HepG2 (cell line): ENCODE measurements at regions not wholly inside any gene's neighbourhood (a gene's known extent, or its start where the extent isn't known, plus 50 kb on each side); places are given as distances from the start of the nearest gene placed in this dataset.

Experiments
- ATAC-seq: fragments of 200-7000 bp; cut with Tn5 transposase; 3 replicates; pipeline ENCODE4 v1.9.1; 2020; ENCODE audit warnings: mild to moderate bottlenecking, moderate library complexity
- BruUV-seq: library from RNA; stranded (reverse); fragments of 400-500 nt; replicated peaks from 2 replicates; lab custom pipeline; 2021; lab: Mats Ljungman, UMichigan
- CTCF ChIA-PET: fragments of 300-600 bp; formaldehyde crosslinking; extraction: SDS; loops from one replicate; lab custom pipeline; 2021; ENCODE audit warnings: low total read pairs, inconsistent platforms, low intra/inter-chr PET ratio; lab: Yijun Ruan, JAX
- POLR2A ChIA-PET: fragments of 350-600 bp; sonication (Branson Sonifier 250); formaldehyde crosslinking; loops from one replicate; lab custom pipeline; 2020; ENCODE audit warnings: antibody characterized with exemption, inconsistent platforms; lab: Yijun Ruan, JAX
- DNase-seq: peaks from one replicate; pipeline ENCODE4 v3.0.0-alpha.2; 2015; ENCODE audit warnings: low spot score
- FAIRE-seq: peaks from 3 replicates; lab custom pipeline; 2011; peaks lifted over from hg19 to GRCh38; lab: Jason Lieb, UNC
- H2AFZ ChIP-seq: one replicate; pipeline ENCODE4 v1.6.1; 2011; ENCODE audit warnings: low read length, inconsistent platforms
- H3K27ac ChIP-seq: fragments of 300-600 bp; 3 replicates; pipeline ENCODE4 v1.8.0; 2011; ENCODE audit warnings: mixed run types, mild to moderate bottlenecking, mixed read lengths, low read length, inconsistent platforms; ENCODE audit not compliant: insufficient read depth; ENCODE audit errors: extremely low read length
- H3K27me3 ChIP-seq, 2 experiments: fragments of 200-600 bp in 1 of 2; 2 replicates in 1 of 2; 3 replicates in 1 of 2; pipeline versions ENCODE4 v1.6.0 to v1.8.0; 2011; ENCODE audit warnings: low read length in 2 of 2, mild to moderate bottlenecking in 2 of 2, moderate library complexity in 2 of 2, inconsistent platforms in 1 of 2; ENCODE audit not compliant: insufficient read depth in 2 of 2, control insufficient read depth in 1 of 2
- H3K36me3 ChIP-seq, 2 experiments: fragments of 200-600 bp in 1 of 2; replicated peaks in 1 of 2; 2 replicates in 1 of 2; 3 replicates in 1 of 2; pipeline versions ENCODE4 v1.5.1 to v1.8.0; 2011; ENCODE audit warnings: low read length in 2 of 2, inconsistent platforms in 1 of 2; ENCODE audit not compliant: insufficient read depth in 2 of 2, control insufficient read depth in 1 of 2
- H3K4me1 ChIP-seq: 2 replicates; pipeline ENCODE4 v1.5.1; 2012; ENCODE audit warnings: low read length, inconsistent platforms; ENCODE audit not compliant: insufficient read depth
- H3K4me2 ChIP-seq: 2 replicates; pipeline ENCODE4 v1.6.0; 2011; ENCODE audit warnings: low read depth, low read length, inconsistent platforms
- H3K4me3 ChIP-seq, 3 experiments: fragments of 200-600 bp in 1 of 3; sonication (generic), shearing (Covaris generic) in 1 of 3; replicated peaks in 1 of 3; 2 replicates each; pipeline ENCODE4 v1.5.1; 2011 to 2016; ENCODE audit warnings: low read length in 3 of 3, inconsistent platforms in 2 of 3, low read depth in 2 of 3, mild to moderate bottlenecking in 2 of 3, control low read depth in 1 of 3, mixed read lengths in 1 of 3; ENCODE audit not compliant: insufficient read depth in 1 of 3
- H3K79me2 ChIP-seq: one replicate; pipeline ENCODE4 v1.6.1; 2011; ENCODE audit warnings: low read length, inconsistent platforms; ENCODE audit not compliant: insufficient read depth
- H3K9ac ChIP-seq: 2 replicates; pipeline ENCODE4 v1.6.0; 2011; ENCODE audit warnings: mild to moderate bottlenecking, low read depth, low read length, inconsistent platforms; ENCODE audit not compliant: insufficient read depth
- H3K9me3 ChIP-seq: 2 replicates; pipeline ENCODE4 v1.5.1; 2012; ENCODE audit warnings: mild to moderate bottlenecking, low read length
- H4K20me1 ChIP-seq: 2 replicates; pipeline ENCODE4 v1.6.0; 2011; ENCODE audit warnings: inconsistent platforms, mild to moderate bottlenecking, low read length, moderate library complexity; ENCODE audit not compliant: insufficient read depth
- DNMT3B ChIP-seq: conservative IDR thresholded peaks from 2 replicates; pipeline ENCODE4 v1.6.1; 2016; ENCODE audit warnings: missing biosample characterization, control low read depth
- KLF12 ChIP-seq: sonication (generic); formaldehyde crosslinking; IDR thresholded peaks from 2 replicates; pipeline ENCODE4 v1.4.0; 2020; ENCODE audit warnings: missing genetic modification reagents, borderline replicate concordance
- PBX2 ChIP-seq: IDR thresholded peaks from 2 replicates; pipeline ENCODE4 v1.6.1; 2016; ENCODE audit warnings: control low read depth
- SRSF1 ChIP-seq: fragments of 200-400 bp; formaldehyde crosslinking; optimal IDR thresholded peaks from 2 replicates; pipeline ENCODE3; 2017; ENCODE audit warnings: mild to moderate bottlenecking, low read depth, low read length, moderate library complexity
- TBX2 ChIP-seq: sonication (generic); formaldehyde crosslinking; IDR thresholded peaks from 2 replicates; pipeline ENCODE4 v1.5.0; 2020; ENCODE audit warnings: missing genetic modification reagents, mild to moderate bottlenecking, borderline replicate concordance
- WIZ ChIP-seq: sonication (generic); formaldehyde crosslinking; IDR thresholded peaks from 2 replicates; pipeline ENCODE4 v1.5.1; 2020; ENCODE audit warnings: mild to moderate bottlenecking, missing genetic modification reagents
- ZFP36L1 ChIP-seq: sonication (generic); formaldehyde crosslinking; IDR thresholded peaks from 2 replicates; pipeline ENCODE4 v1.8.0; 2022; ENCODE audit warnings: mild to moderate bottlenecking, missing genetic modification reagents, moderate library complexity
- ZNF292 ChIP-seq: sonication (generic); formaldehyde crosslinking; IDR thresholded peaks from 2 replicates; pipeline ENCODE4 v1.8.1; 2022; ENCODE audit warnings: mild to moderate bottlenecking, low read depth, missing genetic modification reagents, borderline replicate concordance
- ZNF547 ChIP-seq: sonication (generic); formaldehyde crosslinking; IDR thresholded peaks from 2 replicates; pipeline ENCODE4 v1.5.1; 2020; ENCODE audit warnings: mild to moderate bottlenecking, missing genetic modification reagents
- ZNF552 ChIP-seq: sonication (generic); formaldehyde crosslinking; IDR thresholded peaks from 2 replicates; pipeline ENCODE4 v1.9.0; 2022; ENCODE audit warnings: missing genetic modification reagents, mild to moderate bottlenecking, borderline replicate concordance
- ZNF607 ChIP-seq: sonication (generic); formaldehyde crosslinking; IDR thresholded peaks from 2 replicates; pipeline ENCODE4 v1.5.1; 2020; ENCODE audit warnings: missing genetic modification reagents, mild to moderate bottlenecking, borderline replicate concordance
- WGBS: methylation state at CpG from one replicate; pipeline ENCODE4 v1.1.6; 2017; ENCODE audit warnings: low lambda C conversion rate; 5-methylcytosine and 5-hydroxymethylcytosine counted together
- in situ Hi-C: cut with HindIII; loops from 2 replicates; pipeline ENCODE4 v1.10.0; 2017; ENCODE audit warnings: low pct_unique_long_range_greater_than_20kb; ENCODE audit not compliant: extremely low pct_ligation_motif_present
- intact Hi-C: fragments of 100-400 bp; cut with micrococcal nuclease; formaldehyde crosslinking; loops from one replicate; pipeline ENCODE4 v1.10.0; 2022; ENCODE audit not compliant: unreplicated experiment
- TF ChIP-seq, protein P1 (sequence below): sonication (generic); formaldehyde crosslinking; IDR thresholded peaks from 2 replicates; pipeline ENCODE4 v1.4.0; 2020; ENCODE audit warnings: low read depth, mild to moderate bottlenecking, missing genetic modification reagents

- in situ Hi-C loops = no loop called here
- Histone ChIP-seq H4K20me1 (no peaks in the 10 kb centered on the region), H3K4me2 (no peak overlapping the region), H3K4me3 (no peak overlapping the region), H2AFZ (no peak overlapping the region), H3K27me3 (no peaks in the 10 kb centered on the region), H3K9me3 (no peaks in the 10 kb centered on the region)
- intact Hi-C loops = loop anchor here (5.0 kb wide), 1 partner anchor 197 kb away; no protein-coding TSS in a partner anchor
- no peak for DNase-seq
- no TSS peak for BruUV-seq
- TF ChIP-seq SRSF1 = no peak
- TF ChIP-seq ZFP36L1 = no peak
- no peak for TF ChIP-seq WIZ (CRISPR knock-in tag)
- no peak for TF ChIP-seq TBX2 (CRISPR knock-in tag)
- no peak for TF ChIP-seq PBX2 (CRISPR knock-in tag)
- no peak for TF ChIP-seq ZNF547 (CRISPR knock-in tag)
- no peak for TF ChIP-seq ZNF607 (CRISPR knock-in tag)
- TF ChIP-seq DNMT3B = no peak
- TF ChIP-seq, protein P1, sequence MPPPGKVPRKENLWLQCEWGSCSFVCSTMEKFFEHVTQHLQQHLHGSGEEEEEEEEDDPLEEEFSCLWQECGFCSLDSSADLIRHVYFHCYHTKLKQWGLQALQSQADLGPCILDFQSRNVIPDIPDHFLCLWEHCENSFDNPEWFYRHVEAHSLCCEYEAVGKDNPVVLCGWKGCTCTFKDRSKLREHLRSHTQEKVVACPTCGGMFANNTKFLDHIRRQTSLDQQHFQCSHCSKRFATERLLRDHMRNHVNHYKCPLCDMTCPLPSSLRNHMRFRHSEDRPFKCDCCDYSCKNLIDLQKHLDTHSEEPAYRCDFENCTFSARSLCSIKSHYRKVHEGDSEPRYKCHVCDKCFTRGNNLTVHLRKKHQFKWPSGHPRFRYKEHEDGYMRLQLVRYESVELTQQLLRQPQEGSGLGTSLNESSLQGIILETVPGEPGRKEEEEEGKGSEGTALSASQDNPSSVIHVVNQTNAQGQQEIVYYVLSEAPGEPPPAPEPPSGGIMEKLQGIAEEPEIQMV = no peak
- no peak for TF ChIP-seq ZNF552 (CRISPR knock-in tag)
- TF ChIP-seq KLF12 (CRISPR knock-in tag) = no peak
- no peak for TF ChIP-seq ZNF292 (CRISPR knock-in tag)
- TF ChIP-seq, all 625 proteins: peak for 0
- Histone ChIP-seq H3K9ac (no peak overlapping the region), H3K36me3 (no peaks in the 10 kb centered on the region), H3K79me2 (no peaks in the 10 kb centered on the region), H3K4me1 (no peaks in the 10 kb centered on the region), H3K27ac (no peak overlapping the region)
- ATAC-seq = no peak; the same call in 2 of the 3 replicates
- FAIRE-seq = no peak
- ChIA-PET POLR2A (no interaction called here), CTCF (no interaction called here)
- WGBS = 23% methylated on average over 2 of the region's 2 CpGs
These were observed 107.7 kb upstream of the TSC22D2 start for GRCh38 chr3:150300388-150300787.
